Endodermal cell (in vitro differentiated cells): ENCODE measurements at regions not wholly inside any gene's neighbourhood (a gene's known extent, or its start where the extent isn't known, plus 50 kb on each side); places are given as distances from the start of the nearest gene placed in this dataset.
"Not testable (repeated sequence)": the region's sequence is repeated elsewhere in the genome, so short reads cannot be mapped to it uniquely, and the experiment has no call there.

Experiments
- DNase-seq: peaks from one replicate; pipeline ENCODE4 v3.0.0-alpha.2; 2017
- H3K27ac ChIP-seq: 2 replicates; pipeline ENCODE4 v1.5.1; 2013; ENCODE audit warnings: mild to moderate bottlenecking, low read depth, low read length, moderate library complexity
- H3K27me3 ChIP-seq: 2 replicates; pipeline ENCODE4 v1.6.1; 2013; ENCODE audit warnings: mild to moderate bottlenecking, low read length, moderate library complexity; ENCODE audit not compliant: insufficient read depth, control insufficient read depth, poor library complexity, severe bottlenecking
- H3K36me3 ChIP-seq: 2 replicates; pipeline ENCODE4 v1.7.0; 2013; ENCODE audit warnings: mild to moderate bottlenecking, low read length, moderate library complexity; ENCODE audit not compliant: control insufficient read depth, insufficient read depth
- H3K4me1 ChIP-seq: one replicate; pipeline ENCODE4 v1.7.0; 2013; ENCODE audit warnings: low read length; ENCODE audit not compliant: control insufficient read depth, insufficient read depth
- H3K4me3 ChIP-seq: 2 replicates; pipeline ENCODE4 v1.5.1; 2013; ENCODE audit warnings: mild to moderate bottlenecking, low read length, moderate library complexity
- H3K9ac ChIP-seq: 2 replicates; pipeline ENCODE4 v1.6.1; 2013; ENCODE audit warnings: mild to moderate bottlenecking, low read length, moderate library complexity; ENCODE audit not compliant: poor library complexity, severe bottlenecking; ENCODE audit errors: extremely low read depth
- H3K9me3 ChIP-seq: 2 replicates; pipeline ENCODE4 v1.6.1; 2013; ENCODE audit warnings: mild to moderate bottlenecking, low read length, moderate library complexity; ENCODE audit not compliant: control insufficient read depth
- H3K27ac Mint-ChIP-seq: 2 replicates; pipeline ENCODE4 v1.8.0; 2020; ENCODE audit warnings: mixed read lengths
- H3K27me3 Mint-ChIP-seq: 2 replicates; pipeline ENCODE4 v1.8.0; 2021; ENCODE audit warnings: mild to moderate bottlenecking, mixed read lengths; ENCODE audit not compliant: insufficient read depth
- H3K36me3 Mint-ChIP-seq: 2 replicates; pipeline ENCODE4 v1.8.0; 2020; ENCODE audit warnings: low read depth, mixed read lengths
- H3K4me1 Mint-ChIP-seq: 2 replicates; pipeline ENCODE4 v1.8.0; 2020; ENCODE audit warnings: mixed read lengths
- H3K4me3 Mint-ChIP-seq: 2 replicates; pipeline ENCODE4 v1.8.0; 2020; ENCODE audit warnings: mild to moderate bottlenecking, moderate library complexity, mixed read lengths
- H3K9me3 Mint-ChIP-seq: 2 replicates; pipeline ENCODE4 v1.8.0; 2020; ENCODE audit warnings: mild to moderate bottlenecking, mixed read lengths
- WGBS, 2 experiments: methylation state at CpG; one replicate each; pipeline versions ENCODE4 v1.1.5 to v1.1.7; 2013; ENCODE audit warnings: missing lambda C conversion rate in 2 of 2, mixed read lengths in 1 of 2; ENCODE audit not compliant: insufficient coverage in 1 of 2, insufficient read length in 1 of 2; 5-methylcytosine and 5-hydroxymethylcytosine counted together
- TF ChIP-seq, protein P1 (sequence below): fragments of 200-600 bp; sonication (generic); conservative IDR thresholded peaks from 2 replicates; pipeline ENCODE4 v1.5.0; 2021; ENCODE audit warnings: antibody characterized with exemption, mild to moderate bottlenecking

DNA sequence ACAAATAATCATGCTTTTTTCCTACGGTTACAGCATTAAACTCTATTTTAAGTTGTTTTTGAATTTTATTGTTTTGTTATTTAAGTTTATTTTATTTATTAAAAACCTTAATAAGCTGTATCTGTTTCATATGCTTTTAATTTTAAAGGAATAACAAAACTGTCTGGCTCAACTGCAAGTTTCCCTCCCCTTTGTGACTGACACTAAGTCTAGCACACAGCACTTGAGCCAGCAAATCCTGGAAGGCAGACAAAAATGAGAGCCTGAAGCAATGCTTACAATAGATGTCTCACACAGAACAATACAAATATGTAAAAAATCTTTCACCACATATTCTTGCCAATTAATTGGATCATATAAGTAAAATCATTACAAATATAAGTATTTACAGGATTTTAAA is 258.1 kb upstream of the POTED start:
- H3K4me1 ChIP-seq, H3K27me3 ChIP-seq, H3K4me1 Mint-ChIP-seq, DNase-seq, H3K9me3 ChIP-seq, H3K4me3 Mint-ChIP-seq, H3K27me3 Mint-ChIP-seq, H3K9ac ChIP-seq, H3K4me3 ChIP-seq, H3K36me3 Mint-ChIP-seq, H3K27ac Mint-ChIP-seq, H3K36me3 ChIP-seq, H3K27ac ChIP-seq: not testable (repeated sequence)
- peaks cover 19% of the 10 kb centered on the region for H3K9me3 Mint-ChIP-seq
- no CpG with 5 or more reads among the region's 1 CpG for WGBS, 2 experiments

DNA sequence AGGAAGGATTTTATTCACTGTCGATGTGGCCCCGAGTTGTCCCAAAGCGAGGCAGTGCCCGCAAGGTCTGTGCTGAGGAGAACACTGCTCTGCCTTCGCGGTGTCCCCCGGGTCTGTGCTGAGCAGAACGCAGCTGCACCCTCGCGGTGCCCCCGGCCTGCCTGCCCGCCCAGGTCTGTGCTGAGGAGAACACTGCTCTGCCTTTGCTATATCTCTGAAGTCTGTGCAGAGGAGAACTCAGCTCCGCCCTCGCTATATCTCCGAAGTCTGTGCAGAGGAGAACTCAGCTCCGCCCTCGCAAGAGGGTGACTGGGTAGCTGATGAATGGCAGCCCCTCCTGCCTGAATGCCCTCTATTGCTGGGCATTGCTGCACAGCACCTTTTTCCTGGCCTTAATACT is 249.4 kb upstream of the POTED start:
- H3K27ac Mint-ChIP-seq, H3K4me3 Mint-ChIP-seq, H3K9me3 ChIP-seq, H3K27me3 Mint-ChIP-seq, H3K27ac ChIP-seq, H3K9ac ChIP-seq, H3K4me1 ChIP-seq, H3K4me3 ChIP-seq, H3K27me3 ChIP-seq, H3K36me3 Mint-ChIP-seq, H3K4me1 Mint-ChIP-seq, DNase-seq, H3K36me3 ChIP-seq: not testable (repeated sequence)
- peaks cover 65% of the 10 kb centered on the region for H3K9me3 Mint-ChIP-seq
- 87% methylated on average over 12 of the region's 17 CpGs; no CpG with 5 or more reads in 1 of the 2 experiments for WGBS, 2 experiments

DNA sequence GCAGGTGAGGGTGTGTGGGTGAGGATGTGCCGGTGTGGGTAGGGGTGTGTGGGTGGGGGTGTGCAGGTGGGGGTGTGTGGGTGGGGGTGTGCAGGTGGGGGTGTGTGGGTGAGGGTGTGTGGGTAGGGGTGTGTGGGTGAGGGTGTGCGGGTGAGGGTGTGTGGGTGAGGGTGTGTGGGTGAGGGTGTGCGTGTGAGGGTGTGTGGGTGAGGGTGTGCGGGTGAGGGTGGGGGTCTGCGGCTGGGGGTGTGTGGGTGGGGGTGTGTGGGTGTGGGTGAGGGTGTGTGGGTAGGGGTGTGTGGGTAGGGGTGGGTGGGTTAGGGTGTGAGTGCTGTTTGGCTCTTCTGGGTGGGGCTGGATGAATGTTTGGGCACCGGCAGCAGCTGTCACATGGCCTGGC is 241.4 kb upstream of the POTED start:
- H3K9me3 ChIP-seq, result no peaks in the 10 kb centered on the region
- Mint-ChIP-seq H3K9me3 (peaks cover 55% of the 10 kb centered on the region), H3K27ac (no peak overlapping the region), H3K4me1 (no peaks in the 10 kb centered on the region), H3K4me3 (no peak overlapping the region), H3K36me3 (no peaks in the 10 kb centered on the region), H3K27me3 (no peaks in the 10 kb centered on the region)
- H3K9ac ChIP-seq, result no peak overlapping the region
- H3K27ac ChIP-seq, result no peak overlapping the region
- TF ChIP-seq, protein P1, sequence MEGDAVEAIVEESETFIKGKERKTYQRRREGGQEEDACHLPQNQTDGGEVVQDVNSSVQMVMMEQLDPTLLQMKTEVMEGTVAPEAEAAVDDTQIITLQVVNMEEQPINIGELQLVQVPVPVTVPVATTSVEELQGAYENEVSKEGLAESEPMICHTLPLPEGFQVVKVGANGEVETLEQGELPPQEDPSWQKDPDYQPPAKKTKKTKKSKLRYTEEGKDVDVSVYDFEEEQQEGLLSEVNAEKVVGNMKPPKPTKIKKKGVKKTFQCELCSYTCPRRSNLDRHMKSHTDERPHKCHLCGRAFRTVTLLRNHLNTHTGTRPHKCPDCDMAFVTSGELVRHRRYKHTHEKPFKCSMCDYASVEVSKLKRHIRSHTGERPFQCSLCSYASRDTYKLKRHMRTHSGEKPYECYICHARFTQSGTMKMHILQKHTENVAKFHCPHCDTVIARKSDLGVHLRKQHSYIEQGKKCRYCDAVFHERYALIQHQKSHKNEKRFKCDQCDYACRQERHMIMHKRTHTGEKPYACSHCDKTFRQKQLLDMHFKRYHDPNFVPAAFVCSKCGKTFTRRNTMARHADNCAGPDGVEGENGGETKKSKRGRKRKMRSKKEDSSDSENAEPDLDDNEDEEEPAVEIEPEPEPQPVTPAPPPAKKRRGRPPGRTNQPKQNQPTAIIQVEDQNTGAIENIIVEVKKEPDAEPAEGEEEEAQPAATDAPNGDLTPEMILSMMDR, result no peak
- 88 to 97% methylated on average over 1 of the region's 6 CpGs for WGBS, 2 experiments
- H3K27me3 ChIP-seq, result no peaks in the 10 kb centered on the region
- H3K36me3 ChIP-seq, result no peaks in the 10 kb centered on the region
- DNase-seq, result no peak
- H3K4me1 ChIP-seq, result no peaks in the 10 kb centered on the region
- no peak overlapping the region for H3K4me3 ChIP-seq

DNA sequence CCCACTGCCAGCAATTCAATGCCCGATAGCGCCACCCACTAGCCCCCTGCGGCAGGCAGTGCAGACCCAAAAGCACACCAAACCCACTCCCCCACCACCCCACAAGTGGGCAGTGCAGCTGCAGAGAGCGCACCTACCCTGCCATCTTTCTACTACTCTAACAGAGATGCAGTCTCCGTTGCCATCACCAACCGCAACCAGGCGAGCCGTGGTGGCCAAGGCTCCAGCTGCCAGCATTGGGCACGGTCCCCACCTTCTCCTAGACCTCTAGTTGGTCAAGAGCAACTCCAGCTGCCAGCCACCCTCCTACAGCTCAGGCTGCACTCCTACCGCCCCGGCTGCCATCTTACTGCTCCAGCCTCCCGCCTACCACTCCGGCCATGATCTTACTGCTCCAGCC is 236.9 kb upstream of the POTED start:
- H3K27ac ChIP-seq, DNase-seq, H3K36me3 ChIP-seq, H3K27me3 Mint-ChIP-seq, H3K27ac Mint-ChIP-seq, H3K36me3 Mint-ChIP-seq, H3K4me3 Mint-ChIP-seq, H3K4me3 ChIP-seq, H3K27me3 ChIP-seq, H3K4me1 ChIP-seq, H3K4me1 Mint-ChIP-seq, H3K9ac ChIP-seq: not testable (repeated sequence)
- H3K9me3 ChIP-seq, result peaks cover 17% of the 10 kb centered on the region
- peaks cover 56% of the 10 kb centered on the region for H3K9me3 Mint-ChIP-seq
- 87 to 92% methylated on average over 3 to 9 of the region's 13 CpGs for WGBS, 2 experiments

DNA sequence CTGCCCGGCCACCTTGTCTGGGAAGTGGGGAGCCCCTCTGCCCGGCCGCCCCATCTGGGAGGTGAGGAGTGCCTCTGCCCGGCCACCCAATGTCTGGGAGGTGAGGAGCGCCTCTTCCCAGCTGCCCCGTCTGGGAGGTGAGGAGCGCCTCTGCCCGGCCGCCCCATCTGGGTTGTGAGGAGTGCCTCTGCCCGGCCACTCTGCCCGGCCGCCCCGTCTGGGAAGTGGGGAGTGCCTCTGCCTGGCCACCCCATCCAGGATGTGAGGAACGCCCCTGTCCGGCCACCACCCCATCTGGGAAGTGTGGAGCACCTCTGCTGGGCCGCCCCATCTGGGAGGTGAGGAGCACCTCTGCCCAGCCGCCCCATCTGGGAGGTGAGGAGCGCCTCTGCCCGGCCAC is 230.6 kb upstream of the POTED start:
- 77% methylated on average over 12 to 19 of the region's 19 CpGs for whole genome bisulfite sequencing, 2 experiments

DNA sequence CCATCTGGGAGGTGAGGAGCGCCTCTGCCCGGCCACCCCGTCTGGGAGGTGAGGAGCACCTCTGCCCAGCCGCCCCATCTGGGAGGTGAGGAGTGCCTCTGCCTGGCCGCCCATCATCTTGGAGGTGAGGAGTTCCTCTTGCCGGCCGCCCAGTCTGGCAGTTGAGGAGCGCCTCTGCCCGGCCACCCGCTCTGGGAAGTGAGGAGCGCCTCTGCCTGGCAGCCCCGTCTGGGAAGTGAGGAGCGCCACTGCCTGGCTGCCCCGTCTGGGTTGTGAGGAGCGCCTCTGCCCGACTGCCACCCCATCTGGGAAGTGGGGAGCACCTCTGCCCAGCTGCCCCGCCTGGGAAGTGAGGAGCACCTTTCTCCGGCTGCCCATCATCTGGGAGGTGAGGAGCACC is 230.0 kb upstream of the POTED start:
- peaks cover 13% of the 10 kb centered on the region for H3K9me3 ChIP-seq
- not testable (repeated sequence) for DNase-seq, H3K4me3 ChIP-seq, H3K27ac Mint-ChIP-seq, H3K9ac ChIP-seq, H3K4me1 Mint-ChIP-seq, H3K27ac ChIP-seq, H3K27me3 Mint-ChIP-seq, H3K4me1 ChIP-seq, H3K36me3 ChIP-seq, H3K4me3 Mint-ChIP-seq, H3K36me3 Mint-ChIP-seq, H3K27me3 ChIP-seq
- peaks cover 54% of the 10 kb centered on the region for H3K9me3 Mint-ChIP-seq
- 77 to 80% methylated on average over 5 to 18 of the region's 18 CpGs for WGBS, 2 experiments

More for the DNA sequence above, 230.6 kb upstream of the POTED start:
- peaks cover 55% of the 10 kb centered on the region for H3K9me3 Mint-ChIP-seq
- not testable (repeated sequence) for H3K27me3 ChIP-seq, DNase-seq, H3K9ac ChIP-seq, H3K4me1 ChIP-seq, H3K4me1 Mint-ChIP-seq, H3K27ac ChIP-seq, H3K27me3 Mint-ChIP-seq, H3K36me3 Mint-ChIP-seq, H3K4me3 ChIP-seq, H3K27ac Mint-ChIP-seq, H3K4me3 Mint-ChIP-seq, H3K36me3 ChIP-seq
- peaks cover 17% of the 10 kb centered on the region for H3K9me3 ChIP-seq

DNA sequence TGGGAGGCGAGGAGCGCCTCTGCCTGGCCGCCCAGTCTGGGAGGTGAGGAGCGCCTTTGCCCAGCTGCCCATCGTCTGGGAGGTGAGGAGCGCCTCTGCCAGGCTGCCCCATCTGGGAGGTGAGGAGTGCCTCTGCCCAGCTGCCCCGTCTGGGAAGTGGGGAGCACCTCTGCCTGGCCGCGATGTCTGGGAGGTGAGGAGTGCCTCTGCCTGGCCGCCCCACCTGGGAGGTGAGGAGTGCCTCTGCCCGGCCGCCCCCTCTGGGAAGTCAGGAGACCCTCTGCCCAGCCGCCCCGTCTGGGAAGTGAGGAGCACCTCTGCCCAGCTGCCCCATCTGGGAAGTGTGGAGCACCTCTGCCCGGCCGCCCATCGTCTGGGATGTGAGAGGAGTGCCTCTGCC is 229.0 kb upstream of the POTED start:
- WGBS, 2 experiments, result 75% methylated on average over 17 of the region's 17 CpGs; no CpG with 5 or more reads in 1 of the 2 experiments
- H3K27ac Mint-ChIP-seq, result not testable (repeated sequence)

More for the DNA sequence above, 229.0 kb upstream of the POTED start:
- H3K4me1 Mint-ChIP-seq, H3K4me3 ChIP-seq, H3K27me3 Mint-ChIP-seq, H3K36me3 Mint-ChIP-seq, H3K4me3 Mint-ChIP-seq, H3K27ac ChIP-seq, DNase-seq, H3K9me3 ChIP-seq, H3K27me3 ChIP-seq, H3K9ac ChIP-seq, H3K36me3 ChIP-seq, H3K4me1 ChIP-seq: not testable (repeated sequence)
- H3K9me3 Mint-ChIP-seq, result peaks cover 56% of the 10 kb centered on the region
